AG04449 (cell line): ENCODE measurements at regions not wholly inside any gene's neighbourhood (a gene's known extent, or its start where the extent isn't known, plus 50 kb on each side); places are given as distances from the start of the nearest gene placed in this dataset.
"Not testable (repeated sequence)": the region's sequence is repeated elsewhere in the genome, so short reads cannot be mapped to it uniquely, and the experiment has no call there.

Source experiments
- CTCF ChIA-PET: fragments of 350-600 bp; formaldehyde crosslinking; extraction: SDS; loops from one replicate; lab custom pipeline; 2021; ENCODE audit warnings: antibody characterized with exemption; lab: Yijun Ruan, JAX
- POLR2A ChIA-PET: fragments of 400-600, 350-600 bp; formaldehyde crosslinking; extraction: SDS; loops from one replicate; lab custom pipeline; 2020; ENCODE audit warnings: antibody characterized with exemption, inconsistent platforms; lab: Yijun Ruan, JAX
- DNase-seq: peaks from one replicate; pipeline ENCODE4 v3.0.0-alpha.2; 2010; ENCODE audit warnings: low read depth, low spot score
- H3K4me3 ChIP-seq: 2 replicates; pipeline ENCODE4 v1.5.1; 2011; ENCODE audit warnings: low read depth, mild to moderate bottlenecking, control low read depth, low read length
- CTCF ChIP-seq: IDR thresholded peaks from one replicate; pipeline ENCODE4 v1.5.1; 2011; ENCODE audit warnings: mild to moderate bottlenecking, moderate library complexity, low read length, control low read depth, inconsistent platforms; ENCODE audit not compliant: insufficient read depth; ENCODE audit errors: missing control alignments

- DNase-seq: peak; percentile 82
- H3K4me3 ChIP-seq: no peak overlapping the region
- no peak for TF ChIP-seq CTCF
- POLR2A ChIA-PET: no interaction called here
- CTCF ChIA-PET: no interaction called here
These were observed 373.7 kb downstream of the SRGAP2C start for GRCh38 chr1:121558514-121558913.

DNA sequence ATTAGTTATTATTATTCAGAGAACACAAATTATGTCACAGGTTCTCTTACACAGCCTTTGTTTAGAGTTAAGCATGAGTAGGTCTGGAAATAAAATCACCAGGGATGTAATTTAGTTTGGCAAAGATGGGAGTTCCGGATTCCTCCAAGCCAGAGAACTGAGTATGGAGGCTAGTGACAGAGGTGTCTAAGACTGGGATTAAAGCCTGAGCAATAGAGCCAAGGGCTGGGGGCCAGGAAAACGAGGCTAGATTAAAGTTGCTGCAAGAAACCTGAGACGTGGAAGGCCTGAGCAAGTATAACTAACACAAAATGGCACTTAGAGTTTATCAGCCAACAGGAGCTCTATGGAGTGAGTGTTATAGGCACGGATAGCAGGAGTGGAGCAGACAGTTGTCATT lies 381.6 kb downstream of the SRGAP2C start:
- POLR2A ChIA-PET: no interaction called here
- CTCF ChIA-PET: no interaction called here
- no peak overlapping the region for H3K4me3 ChIP-seq
- DNase-seq: no peak
- no peak for TF ChIP-seq CTCF

GRCh38 chr1:121569428-121569827 lies 384.7 kb downstream of the SRGAP2C start:
- CTCF ChIA-PET: no interaction called here
- no peak for DNase-seq
- POLR2A ChIA-PET: no interaction called here
- H3K4me3 ChIP-seq: no peak overlapping the region
- TF ChIP-seq CTCF: no peak

DNA sequence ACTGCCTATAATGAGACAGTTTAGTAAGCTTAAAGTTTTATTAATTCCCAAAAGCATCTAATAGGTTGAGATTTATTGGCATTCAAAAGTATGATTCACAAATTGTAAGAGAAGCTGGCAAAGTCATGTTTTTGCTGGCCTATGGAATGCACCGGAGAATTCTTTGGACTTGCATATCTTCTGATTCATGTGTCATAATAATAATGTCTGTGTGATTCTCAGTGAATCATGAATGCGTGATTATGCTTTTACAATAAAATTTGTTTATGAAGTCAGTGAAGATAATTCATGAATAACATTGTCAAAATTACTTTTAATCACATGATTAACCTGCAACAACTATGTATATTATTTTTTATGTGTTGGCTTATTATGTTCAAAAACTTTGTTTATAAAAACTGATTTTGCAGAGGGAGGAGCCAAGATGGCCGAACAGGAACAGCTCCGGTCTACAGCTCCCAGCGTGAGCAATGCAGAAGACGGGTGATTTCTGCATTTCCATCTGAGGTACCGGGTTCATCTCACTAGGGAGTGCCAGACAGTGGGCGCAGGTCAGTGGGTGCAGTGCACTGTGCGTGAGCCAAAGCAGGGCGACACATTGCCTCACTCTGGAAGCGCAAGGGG lies 389.2 kb downstream of the SRGAP2C start:
- DNase-seq: peak; percentile 37
- POLR2A ChIA-PET, CTCF ChIA-PET, H3K4me3 ChIP-seq: not testable (repeated sequence)

DNA sequence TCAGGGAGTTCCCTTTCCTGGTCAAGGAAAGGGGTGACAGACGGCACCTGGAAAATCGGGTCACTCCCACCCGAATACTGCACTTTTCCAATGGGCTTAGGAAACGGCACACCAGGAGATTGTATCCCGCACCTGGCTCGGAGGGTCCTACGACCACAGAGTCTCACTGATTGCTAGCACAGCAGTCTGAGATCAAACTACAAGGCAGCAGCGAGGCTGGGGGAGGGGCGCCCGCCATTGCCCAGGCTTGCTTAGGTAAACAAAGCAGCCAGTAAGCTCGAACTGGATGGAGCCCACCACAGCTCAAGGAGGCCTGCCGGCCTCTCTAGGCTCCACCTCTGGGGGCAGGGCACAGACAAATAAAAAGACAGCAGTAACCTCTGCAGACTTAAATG lies 389.7 kb downstream of the SRGAP2C start:
- H3K4me3 ChIP-seq, CTCF ChIA-PET, POLR2A ChIA-PET, DNase-seq: not testable (repeated sequence)

GRCh38 chr1:121582898-121583297 lies 398.1 kb downstream of the SRGAP2C start:
- CTCF ChIA-PET, DNase-seq, POLR2A ChIA-PET, H3K4me3 ChIP-seq: not testable (repeated sequence)

DNA sequence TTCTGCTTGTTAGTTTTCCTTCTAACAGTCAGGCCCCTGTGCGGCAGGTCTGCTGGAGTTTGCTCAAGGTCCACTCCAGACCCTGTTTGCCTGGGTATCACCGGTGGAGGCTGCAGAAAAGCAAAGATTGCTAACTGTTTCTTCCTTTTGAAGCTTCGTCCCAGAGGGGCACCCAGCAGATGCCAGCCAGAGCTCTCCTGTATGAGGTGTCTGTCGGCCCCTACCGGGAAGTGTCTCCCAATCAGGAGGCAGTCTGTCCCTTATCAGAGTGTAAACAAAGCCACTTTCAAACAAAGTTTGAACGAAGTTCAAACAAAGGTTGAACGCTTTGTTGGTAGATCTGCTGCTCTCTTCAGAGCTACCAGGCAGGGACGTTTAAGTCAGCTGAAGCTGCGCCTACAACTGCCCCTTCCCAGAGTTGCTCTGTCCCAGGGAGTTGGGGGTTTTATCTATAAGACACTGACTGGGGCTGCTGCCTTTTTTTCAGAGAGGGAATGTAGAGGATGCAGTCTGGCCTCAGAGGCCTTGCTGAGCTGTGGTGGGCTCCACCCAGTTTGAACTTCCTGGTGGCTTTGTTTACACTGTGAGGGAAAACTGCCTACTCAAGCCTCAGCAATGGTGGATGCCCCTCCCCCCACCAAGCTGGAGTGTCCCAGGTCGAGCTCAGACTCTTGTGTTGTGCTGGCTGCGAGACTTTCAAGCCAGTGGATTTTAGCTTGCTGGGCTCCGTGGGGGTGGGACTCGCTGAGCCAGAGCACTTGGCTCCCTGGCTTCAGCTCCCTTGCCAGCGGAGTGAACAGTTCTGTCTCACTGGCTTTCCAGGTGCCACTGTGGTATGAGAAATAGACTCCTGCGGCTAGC lies 401.8 kb downstream of the SRGAP2C start:
- CTCF ChIA-PET: interaction anchor here (0.6 kb wide), 1 partner anchor 15 kb away, joined by 3 read pairs; no protein-coding TSS in a partner anchor
- no peak for TF ChIP-seq CTCF
- no peak for DNase-seq
- H3K4me3 ChIP-seq: no peak overlapping the region
- POLR2A ChIA-PET: no interaction called here

- CTCF ChIA-PET: interaction anchor here (0.6 kb wide), 1 partner anchor 15 kb away, joined by 3 read pairs; no protein-coding TSS in a partner anchor
- DNase-seq: no peak
- H3K4me3 ChIP-seq: no peak overlapping the region
- POLR2A ChIA-PET: no interaction called here
- TF ChIP-seq CTCF: no peak
These were observed 402.4 kb downstream of the SRGAP2C start for GRCh38 chr1:121587230-121587569.
